PFSK-1 (cell line): ENCODE measurements at regions not wholly inside any gene's neighbourhood (a gene's known extent, or its start where the extent isn't known, plus 50 kb on each side); places are given as distances from the start of the nearest gene placed in this dataset.

Source experiments
- FOXP2 ChIP-seq: optimal IDR thresholded peaks from 2 replicates; pipeline ENCODE3; 2011; ENCODE audit warnings: borderline replicate concordance, control low read depth, inconsistent platforms; ENCODE audit not compliant: insufficient read depth; ENCODE audit errors: extremely low read length, extremely low read depth
- POLR2AphosphoS5 ChIP-seq: IDR thresholded peaks from 2 replicates; pipeline ENCODE4 v1.6.1; 2012; ENCODE audit warnings: low read depth, mild to moderate bottlenecking, control low read depth, low read length, moderate library complexity
- SIN3A ChIP-seq: IDR thresholded peaks from 2 replicates; pipeline ENCODE4 v1.6.1; 2012; ENCODE audit warnings: mild to moderate bottlenecking, low read length, moderate library complexity, borderline replicate concordance; ENCODE audit not compliant: insufficient read depth
- TAF1 ChIP-seq: IDR thresholded peaks from 2 replicates; pipeline ENCODE4 v1.6.1; 2012; ENCODE audit warnings: low read length, control low read depth, borderline replicate concordance; ENCODE audit not compliant: insufficient read depth
- TF ChIP-seq, protein P1 (sequence below), 2 experiments: IDR thresholded peaks; 2 replicates each; pipeline versions ENCODE4 v1.6.1 to v1.8.0; 2011 to 2012; ENCODE audit warnings: low read depth in 2 of 2, low read length in 2 of 2, control low read depth in 1 of 2, inconsistent platforms in 1 of 2, mild to moderate bottlenecking in 1 of 2, moderate library complexity in 1 of 2; ENCODE audit not compliant: insufficient read depth in 1 of 2

DNA sequence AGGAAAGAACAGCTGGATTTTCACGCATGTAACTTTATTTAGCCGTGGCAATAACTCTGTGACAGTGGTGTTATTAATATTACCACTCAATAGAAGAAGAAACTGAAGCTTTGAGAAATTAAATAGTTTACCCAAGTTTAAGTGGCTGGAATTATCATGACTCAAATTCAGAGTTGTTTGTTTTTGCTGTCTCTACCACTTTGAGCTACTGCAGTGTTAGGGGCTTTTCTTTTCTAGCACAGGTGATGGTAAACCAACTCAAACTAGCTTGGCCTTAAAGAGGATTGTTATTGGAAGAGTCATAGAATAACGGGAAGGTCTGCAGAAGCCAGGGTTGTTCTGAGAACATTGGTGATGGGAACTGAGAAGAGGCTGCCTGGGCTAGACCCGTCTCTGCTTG lies 66.0 kb upstream of the PREP start:
- TF ChIP-seq TAF1 (no peak), POLR2AphosphoS5 (no peak), FOXP2 (no peak), SIN3A (no peak)
- TF ChIP-seq, protein P1, sequence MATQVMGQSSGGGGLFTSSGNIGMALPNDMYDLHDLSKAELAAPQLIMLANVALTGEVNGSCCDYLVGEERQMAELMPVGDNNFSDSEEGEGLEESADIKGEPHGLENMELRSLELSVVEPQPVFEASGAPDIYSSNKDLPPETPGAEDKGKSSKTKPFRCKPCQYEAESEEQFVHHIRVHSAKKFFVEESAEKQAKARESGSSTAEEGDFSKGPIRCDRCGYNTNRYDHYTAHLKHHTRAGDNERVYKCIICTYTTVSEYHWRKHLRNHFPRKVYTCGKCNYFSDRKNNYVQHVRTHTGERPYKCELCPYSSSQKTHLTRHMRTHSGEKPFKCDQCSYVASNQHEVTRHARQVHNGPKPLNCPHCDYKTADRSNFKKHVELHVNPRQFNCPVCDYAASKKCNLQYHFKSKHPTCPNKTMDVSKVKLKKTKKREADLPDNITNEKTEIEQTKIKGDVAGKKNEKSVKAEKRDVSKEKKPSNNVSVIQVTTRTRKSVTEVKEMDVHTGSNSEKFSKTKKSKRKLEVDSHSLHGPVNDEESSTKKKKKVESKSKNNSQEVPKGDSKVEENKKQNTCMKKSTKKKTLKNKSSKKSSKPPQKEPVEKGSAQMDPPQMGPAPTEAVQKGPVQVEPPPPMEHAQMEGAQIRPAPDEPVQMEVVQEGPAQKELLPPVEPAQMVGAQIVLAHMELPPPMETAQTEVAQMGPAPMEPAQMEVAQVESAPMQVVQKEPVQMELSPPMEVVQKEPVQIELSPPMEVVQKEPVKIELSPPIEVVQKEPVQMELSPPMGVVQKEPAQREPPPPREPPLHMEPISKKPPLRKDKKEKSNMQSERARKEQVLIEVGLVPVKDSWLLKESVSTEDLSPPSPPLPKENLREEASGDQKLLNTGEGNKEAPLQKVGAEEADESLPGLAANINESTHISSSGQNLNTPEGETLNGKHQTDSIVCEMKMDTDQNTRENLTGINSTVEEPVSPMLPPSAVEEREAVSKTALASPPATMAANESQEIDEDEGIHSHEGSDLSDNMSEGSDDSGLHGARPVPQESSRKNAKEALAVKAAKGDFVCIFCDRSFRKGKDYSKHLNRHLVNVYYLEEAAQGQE (IDR thresholded peaks at IDR 0.05; ENCODE audit: insufficient read depth in 1 of 2, low read depth in 2 of 2, low read length in 2 of 2) = no peak

DNA sequence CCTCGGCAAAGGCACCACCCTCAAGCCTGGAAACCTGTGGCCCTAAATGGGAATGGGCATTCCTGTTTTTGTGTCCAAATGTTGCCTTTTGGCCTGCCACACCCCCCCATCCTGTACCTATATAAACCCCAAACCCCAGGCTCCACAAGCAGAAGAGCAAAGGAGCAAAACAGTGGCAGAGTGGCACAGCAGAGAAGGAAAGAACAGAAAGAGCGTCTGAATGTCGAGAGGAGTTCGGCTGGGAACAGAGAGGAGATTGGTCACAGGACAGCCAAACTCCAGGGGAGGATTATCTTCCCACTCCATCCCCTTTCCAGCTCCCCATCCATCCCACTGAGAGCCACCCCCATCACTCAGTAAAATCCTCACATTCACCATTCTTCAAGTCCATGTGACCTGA lies 58.0 kb upstream of the PREP start:
- TF ChIP-seq, protein P1 (IDR thresholded peaks at IDR 0.05; ENCODE audit: insufficient read depth in 1 of 2, low read depth in 2 of 2, low read length in 2 of 2) = no peak
- no peak for TF ChIP-seq SIN3A
- no peak for TF ChIP-seq POLR2AphosphoS5
- no peak for TF ChIP-seq TAF1
- TF ChIP-seq FOXP2 = no peak

DNA sequence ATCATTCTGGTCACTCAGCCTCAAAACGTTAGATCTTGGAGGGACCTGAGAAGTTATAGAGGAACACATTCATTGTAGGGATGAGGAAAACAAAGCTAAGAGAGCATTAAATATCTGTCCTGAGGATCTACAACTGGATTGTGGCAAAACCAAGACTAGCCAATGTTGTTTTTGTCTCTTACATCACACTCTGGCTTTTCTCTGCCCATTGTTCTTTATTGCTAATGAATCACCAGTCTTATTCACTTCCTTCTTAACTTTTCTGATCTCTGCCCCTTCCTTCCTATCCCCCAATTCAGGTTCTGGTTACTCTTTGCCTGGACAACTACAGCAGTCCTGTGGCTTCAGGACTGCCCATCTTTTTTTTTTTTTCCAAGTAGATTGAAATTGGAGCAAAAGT lies 57.0 kb upstream of the PREP start:
- TF ChIP-seq POLR2AphosphoS5 (no peak), SIN3A (0 out of 2 replicates have a peak, but pooled peaks have one; percentile 38), TAF1 (peak; percentile 34; the same call in 1 of the 2 replicates)
- TF ChIP-seq, protein P1 (IDR thresholded peaks at IDR 0.05; ENCODE audit: insufficient read depth in 1 of 2, low read depth in 2 of 2, low read length in 2 of 2) = 0 out of 4 replicates have a peak, but pooled peaks of 1 of the 2 experiments have one; percentile 25

DNA sequence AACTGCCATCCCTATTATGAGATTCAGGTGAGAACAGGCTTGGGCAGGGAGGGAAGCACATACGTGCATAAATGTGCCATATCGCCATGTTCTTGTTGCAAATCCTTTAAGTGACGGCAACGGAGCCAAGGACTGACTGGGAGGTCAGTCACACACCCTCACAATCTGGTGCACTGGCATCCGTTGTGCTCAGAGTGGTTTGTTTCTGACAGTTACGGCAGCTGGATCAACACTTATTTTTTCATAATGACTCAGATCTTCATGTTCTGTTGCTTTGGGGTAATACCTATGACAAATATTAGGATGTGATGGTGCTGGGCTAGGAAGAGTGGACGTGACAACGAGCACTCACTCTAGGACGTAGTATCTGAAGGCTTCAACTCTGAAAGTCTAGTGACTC lies 56.2 kb upstream of the PREP start:
- TF ChIP-seq SIN3A (no peak), TAF1 (no peak), POLR2AphosphoS5 (no peak), FOXP2 (no peak)
- TF ChIP-seq, protein P1 (IDR thresholded peaks at IDR 0.05; ENCODE audit: insufficient read depth in 1 of 2, low read depth in 2 of 2, low read length in 2 of 2) = no peak

DNA sequence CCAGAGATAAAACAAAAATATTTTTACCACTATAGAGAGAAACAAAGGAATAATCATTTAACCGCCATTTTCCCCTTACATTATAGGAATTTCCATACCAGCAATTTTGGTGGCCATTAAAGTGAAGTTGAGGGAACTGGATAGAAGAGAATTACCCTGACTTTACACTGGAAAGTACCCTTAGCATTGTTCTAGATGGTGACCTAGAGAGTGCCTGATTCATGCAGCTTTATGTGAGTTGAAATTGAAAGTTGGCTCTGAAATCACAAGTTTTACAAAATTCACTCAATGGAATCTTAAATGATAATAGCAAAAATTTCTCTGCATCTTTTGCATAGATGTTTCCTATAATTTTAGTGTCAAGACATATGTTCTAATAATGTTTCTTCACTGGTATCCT lies 55.7 kb upstream of the PREP start:
- no peak for TF ChIP-seq SIN3A
- no peak for TF ChIP-seq FOXP2
- TF ChIP-seq POLR2AphosphoS5 = no peak
- no peak for TF ChIP-seq TAF1
- TF ChIP-seq, protein P1 (IDR thresholded peaks at IDR 0.05; ENCODE audit: insufficient read depth in 1 of 2, low read depth in 2 of 2, low read length in 2 of 2) = no peak
